Prostate gland (tissue), 2 donors: ENCODE measurements at regions not wholly inside any gene's neighbourhood (a gene's known extent, or its start where the extent isn't known, plus 50 kb on each side); places are given as distances from the start of the nearest gene placed in this dataset.

Source experiments
- CTCF ChIP-seq, 4 experiments: fragments of 200-600 bp in 2 of 4; fragments of 450-650 bp in 2 of 4; sonication (generic) in 2 of 4; IDR thresholded peaks; 1 replicate in 3 of 4; 2 replicates in 1 of 4; pipeline ENCODE4 v1.5.1; 2016 to 2019; ENCODE audit warnings: antibody characterized with exemption in 4 of 4, mild to moderate bottlenecking in 2 of 4, moderate library complexity in 2 of 4
- POLR2AphosphoS5 ChIP-seq: sonication (generic); formaldehyde crosslinking; IDR thresholded peaks from one replicate; pipeline ENCODE4 v1.6.1; 2017; ENCODE audit warnings: antibody characterized with exemption

DNA sequence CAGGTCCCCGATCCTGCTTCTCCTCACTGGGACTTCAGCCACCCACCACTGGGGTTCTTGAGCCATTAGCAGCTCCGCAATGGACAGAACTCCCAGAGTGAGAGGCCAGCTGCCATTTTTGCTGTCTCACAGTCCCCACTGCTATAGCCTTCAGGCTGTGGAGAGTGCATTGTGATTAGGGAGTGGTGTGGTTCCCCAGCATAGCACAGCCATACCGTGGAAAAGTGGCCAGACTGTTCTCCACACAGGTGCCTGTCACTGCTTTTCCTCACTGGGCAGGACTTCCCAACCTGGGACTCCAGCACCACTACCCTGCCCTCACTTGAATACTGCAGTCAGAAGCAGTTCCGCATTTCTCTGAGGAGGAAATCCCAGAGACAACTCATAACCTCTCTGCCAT is 270.3 kb upstream of the DCBLD2 start:
- TF ChIP-seq CTCF (IDR thresholded peaks at IDR 0.05): no peak
- TF ChIP-seq POLR2AphosphoS5: no peak
